ENCODE measurements at regions not wholly inside any gene's neighbourhood (a gene's known extent, or its start where the extent isn't known, plus 50 kb on each side); places are given as distances from the start of the nearest gene placed in this dataset.

DNA sequence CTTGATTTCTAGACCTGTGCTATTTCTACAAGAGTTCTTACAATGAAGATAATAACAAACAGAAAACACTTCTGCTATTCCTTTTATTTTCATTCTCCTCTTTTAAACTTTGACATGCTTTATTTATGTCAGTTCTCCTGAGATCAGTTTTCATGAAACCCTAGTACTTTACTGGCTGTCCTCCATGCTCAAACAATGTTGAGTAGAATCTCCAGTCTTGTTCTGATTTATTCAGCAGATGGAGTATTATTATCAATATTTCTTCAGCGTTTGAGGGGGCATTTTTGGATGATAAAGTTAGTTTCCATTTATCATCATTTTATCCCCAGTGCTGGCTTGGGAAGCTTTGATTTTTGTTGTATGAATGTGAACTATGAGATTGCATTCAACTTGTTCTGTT is 85.9 kb upstream of the WARS2 start:
- TF ChIP-seq, protein P1, sequence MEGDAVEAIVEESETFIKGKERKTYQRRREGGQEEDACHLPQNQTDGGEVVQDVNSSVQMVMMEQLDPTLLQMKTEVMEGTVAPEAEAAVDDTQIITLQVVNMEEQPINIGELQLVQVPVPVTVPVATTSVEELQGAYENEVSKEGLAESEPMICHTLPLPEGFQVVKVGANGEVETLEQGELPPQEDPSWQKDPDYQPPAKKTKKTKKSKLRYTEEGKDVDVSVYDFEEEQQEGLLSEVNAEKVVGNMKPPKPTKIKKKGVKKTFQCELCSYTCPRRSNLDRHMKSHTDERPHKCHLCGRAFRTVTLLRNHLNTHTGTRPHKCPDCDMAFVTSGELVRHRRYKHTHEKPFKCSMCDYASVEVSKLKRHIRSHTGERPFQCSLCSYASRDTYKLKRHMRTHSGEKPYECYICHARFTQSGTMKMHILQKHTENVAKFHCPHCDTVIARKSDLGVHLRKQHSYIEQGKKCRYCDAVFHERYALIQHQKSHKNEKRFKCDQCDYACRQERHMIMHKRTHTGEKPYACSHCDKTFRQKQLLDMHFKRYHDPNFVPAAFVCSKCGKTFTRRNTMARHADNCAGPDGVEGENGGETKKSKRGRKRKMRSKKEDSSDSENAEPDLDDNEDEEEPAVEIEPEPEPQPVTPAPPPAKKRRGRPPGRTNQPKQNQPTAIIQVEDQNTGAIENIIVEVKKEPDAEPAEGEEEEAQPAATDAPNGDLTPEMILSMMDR (IDR thresholded peaks at IDR 0.05), result no peak
- TF ChIP-seq, protein P2, sequence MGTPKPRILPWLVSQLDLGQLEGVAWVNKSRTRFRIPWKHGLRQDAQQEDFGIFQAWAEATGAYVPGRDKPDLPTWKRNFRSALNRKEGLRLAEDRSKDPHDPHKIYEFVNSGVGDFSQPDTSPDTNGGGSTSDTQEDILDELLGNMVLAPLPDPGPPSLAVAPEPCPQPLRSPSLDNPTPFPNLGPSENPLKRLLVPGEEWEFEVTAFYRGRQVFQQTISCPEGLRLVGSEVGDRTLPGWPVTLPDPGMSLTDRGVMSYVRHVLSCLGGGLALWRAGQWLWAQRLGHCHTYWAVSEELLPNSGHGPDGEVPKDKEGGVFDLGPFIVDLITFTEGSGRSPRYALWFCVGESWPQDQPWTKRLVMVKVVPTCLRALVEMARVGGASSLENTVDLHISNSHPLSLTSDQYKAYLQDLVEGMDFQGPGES (IDR thresholded peaks at IDR 0.05; ENCODE audit: low read depth, low read length), result no peak
- TF ChIP-seq, protein P3, sequence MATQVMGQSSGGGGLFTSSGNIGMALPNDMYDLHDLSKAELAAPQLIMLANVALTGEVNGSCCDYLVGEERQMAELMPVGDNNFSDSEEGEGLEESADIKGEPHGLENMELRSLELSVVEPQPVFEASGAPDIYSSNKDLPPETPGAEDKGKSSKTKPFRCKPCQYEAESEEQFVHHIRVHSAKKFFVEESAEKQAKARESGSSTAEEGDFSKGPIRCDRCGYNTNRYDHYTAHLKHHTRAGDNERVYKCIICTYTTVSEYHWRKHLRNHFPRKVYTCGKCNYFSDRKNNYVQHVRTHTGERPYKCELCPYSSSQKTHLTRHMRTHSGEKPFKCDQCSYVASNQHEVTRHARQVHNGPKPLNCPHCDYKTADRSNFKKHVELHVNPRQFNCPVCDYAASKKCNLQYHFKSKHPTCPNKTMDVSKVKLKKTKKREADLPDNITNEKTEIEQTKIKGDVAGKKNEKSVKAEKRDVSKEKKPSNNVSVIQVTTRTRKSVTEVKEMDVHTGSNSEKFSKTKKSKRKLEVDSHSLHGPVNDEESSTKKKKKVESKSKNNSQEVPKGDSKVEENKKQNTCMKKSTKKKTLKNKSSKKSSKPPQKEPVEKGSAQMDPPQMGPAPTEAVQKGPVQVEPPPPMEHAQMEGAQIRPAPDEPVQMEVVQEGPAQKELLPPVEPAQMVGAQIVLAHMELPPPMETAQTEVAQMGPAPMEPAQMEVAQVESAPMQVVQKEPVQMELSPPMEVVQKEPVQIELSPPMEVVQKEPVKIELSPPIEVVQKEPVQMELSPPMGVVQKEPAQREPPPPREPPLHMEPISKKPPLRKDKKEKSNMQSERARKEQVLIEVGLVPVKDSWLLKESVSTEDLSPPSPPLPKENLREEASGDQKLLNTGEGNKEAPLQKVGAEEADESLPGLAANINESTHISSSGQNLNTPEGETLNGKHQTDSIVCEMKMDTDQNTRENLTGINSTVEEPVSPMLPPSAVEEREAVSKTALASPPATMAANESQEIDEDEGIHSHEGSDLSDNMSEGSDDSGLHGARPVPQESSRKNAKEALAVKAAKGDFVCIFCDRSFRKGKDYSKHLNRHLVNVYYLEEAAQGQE (IDR thresholded peaks at IDR 0.05; ENCODE audit: low read depth, low read length), result no peak
- TF ChIP-seq SIN3A (IDR thresholded peaks at IDR 0.05; ENCODE audit: borderline replicate concordance, low read depth, low read length) (no peak), POLR2AphosphoS5 (IDR thresholded peaks at IDR 0.05; ENCODE audit: low read depth, low read length) (no peak), RFX5 (IDR thresholded peaks at IDR 0.05; ENCODE audit: low read length) (no peak), GABPA (IDR thresholded peaks at IDR 0.05; ENCODE audit: low read depth) (no peak), EZH2phosphoT487 (IDR thresholded peaks at IDR 0.05; ENCODE audit: borderline replicate concordance, low read depth) (no peak), EP300 (IDR thresholded peaks at IDR 0.05; ENCODE audit: borderline replicate concordance in 1 of 2, low read depth in 1 of 2, low read length in 1 of 2) (no peak), FOXM1 (IDR thresholded peaks at IDR 0.05; ENCODE audit: low read depth) (no peak), JUND (IDR thresholded peaks at IDR 0.05) (no peak), ELF1 (IDR thresholded peaks at IDR 0.05) (no peak)
